Hepatic stellate cell (primary cell): ENCODE measurements at regions not wholly inside any gene's neighbourhood (a gene's known extent, or its start where the extent isn't known, plus 50 kb on each side); places are given as distances from the start of the nearest gene placed in this dataset.
"Not testable (repeated sequence)": the region's sequence is repeated elsewhere in the genome, so short reads cannot be mapped to it uniquely, and the experiment has no call there.

Experiments used
- DNase-seq: peaks from one replicate; pipeline ENCODE4 v3.0.0; 2011; ENCODE audit warnings: low spot score

DNA sequence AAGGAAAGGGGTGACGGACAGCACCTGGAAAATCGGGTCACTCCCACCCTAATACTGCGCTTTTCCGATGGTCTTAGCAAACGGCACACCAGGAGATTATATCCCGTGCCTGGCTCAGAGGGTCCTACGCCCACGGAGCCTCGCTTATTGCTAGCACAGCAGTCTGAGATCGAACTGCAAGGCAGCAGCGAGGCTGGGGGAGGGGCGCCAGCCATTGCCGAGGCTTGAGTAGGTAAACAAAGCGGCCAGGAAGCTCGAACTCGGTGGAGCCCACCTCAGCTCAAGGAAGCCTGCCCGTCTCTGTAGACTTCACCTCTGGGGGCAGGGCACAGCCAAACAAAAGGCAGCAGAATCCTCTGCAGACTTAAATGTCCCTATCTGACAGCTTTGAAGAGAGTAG is 91.5 kb upstream of the MBIP start:
- DNase-seq = not testable (repeated sequence)

DNA sequence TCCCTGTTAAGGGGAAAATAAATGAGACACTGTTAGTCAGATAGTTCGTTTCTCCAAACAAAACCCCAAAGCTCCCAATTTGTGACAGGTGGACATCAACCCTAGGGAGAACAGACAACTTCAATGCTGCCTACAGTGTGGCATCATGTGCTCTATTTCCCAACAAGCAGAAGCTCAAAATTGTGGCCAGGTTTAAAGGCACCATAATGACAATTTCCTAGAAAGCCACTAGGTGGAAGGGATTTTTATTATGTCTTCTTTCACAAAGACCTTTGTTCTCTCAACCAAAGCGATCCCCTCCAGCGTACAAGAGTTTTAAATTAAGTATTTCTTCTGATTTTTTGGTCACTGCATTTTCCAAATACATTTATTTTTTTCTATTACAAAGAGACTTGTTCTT is 88.0 kb upstream of the MBIP start:
- DNase-seq = no peak

- no peak for DNase-seq
Measured at GRCh38 chr14:36405589-36406274, 85.3 kb upstream of the MBIP start.

GRCh38 chr14:36402867-36403266 is 82.4 kb upstream of the MBIP start:
- DNase-seq = no peak

- DNase-seq = no peak
Measured at GRCh38 chr14:36398463-36399291, 78.2 kb upstream of the MBIP start.

DNA sequence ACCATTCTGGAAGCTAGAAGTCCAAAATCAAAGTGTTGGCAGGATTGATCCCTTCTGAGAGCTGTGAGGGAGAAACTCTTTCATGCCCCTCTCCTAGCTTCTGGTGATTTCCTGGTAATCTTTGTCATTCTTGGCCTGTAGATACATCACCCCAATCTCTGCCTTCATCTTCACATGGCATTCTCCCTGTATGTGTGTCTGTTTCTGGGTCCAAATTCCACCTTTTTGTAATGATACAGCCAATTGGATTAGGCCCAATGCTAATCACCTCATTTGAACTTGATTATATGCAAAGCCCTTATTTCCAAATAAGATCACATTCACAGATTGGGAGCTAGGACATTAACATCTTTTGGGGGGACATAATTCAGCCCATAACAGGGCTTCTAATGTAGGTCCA is 76.9 kb upstream of the MBIP start:
- no peak for DNase-seq

- no peak for DNase-seq
Measured at GRCh38 chr14:36396798-36397197, 76.4 kb upstream of the MBIP start.

- DNase-seq = no peak
Measured at GRCh38 chr14:36394593-36394992, 74.2 kb upstream of the MBIP start.

DNA sequence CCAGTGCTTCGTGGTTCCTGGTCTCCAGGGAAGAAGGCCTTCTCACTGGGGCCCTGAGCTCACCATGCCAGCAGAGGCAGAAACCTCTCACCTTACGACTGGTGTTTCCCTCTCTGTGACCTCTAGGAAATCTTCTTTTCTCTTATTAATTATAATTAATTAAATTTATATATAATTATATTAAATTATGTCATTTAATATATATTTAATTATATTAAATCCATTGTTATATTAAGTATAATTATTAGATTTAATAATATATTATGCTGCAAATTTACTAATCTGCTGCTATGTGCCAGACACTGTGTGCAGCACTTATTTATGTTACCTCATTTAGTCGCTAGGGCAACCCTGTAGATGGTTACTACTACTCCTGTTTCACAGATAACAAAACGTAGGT is 70.3 kb upstream of the MBIP start:
- DNase-seq = no peak

GRCh38 chr14:36383767-36384431 is 63.5 kb upstream of the MBIP start:
- DNase-seq = no peak

- DNase-seq = peak; percentile 33
Measured at GRCh38 chr14:36373982-36374673, 53.7 kb upstream of the MBIP start.
